A549 (cell line): ENCODE measurements at regions not wholly inside any gene's neighbourhood (a gene's known extent, or its start where the extent isn't known, plus 50 kb on each side); places are given as distances from the start of the nearest gene placed in this dataset.

Source experiments
- CHD4 ChIP-seq: fragments of 200-600 bp; sonication (generic); IDR thresholded peaks from 2 replicates; pipeline ENCODE4 v1.6.1; 2016; ENCODE audit warnings: antibody characterized with exemption, mild to moderate bottlenecking, borderline replicate concordance
- EP300 ChIP-seq, 2 experiments: fragments of >200 bp; sonication (Bioruptor Twin); formaldehyde crosslinking; IDR thresholded peaks; 2 replicates in 1 of 2; 3 replicates in 1 of 2; pipeline ENCODE4 v1.6.1; 2016 to 2017
- POLR2A ChIP-seq: IDR thresholded peaks from 2 replicates; pipeline ENCODE4 v1.6.1; 2012; ENCODE audit warnings: mild to moderate bottlenecking, low read length
- SMC3 ChIP-seq: fragments of >200 bp; sonication (Bioruptor Twin); formaldehyde crosslinking; IDR thresholded peaks from 3 replicates; pipeline ENCODE4 v1.6.1; 2018; ENCODE audit warnings: inconsistent platforms
- TF ChIP-seq, protein P1 (sequence below): fragments of >200 bp; sonication (Bioruptor Twin); formaldehyde crosslinking; IDR thresholded peaks from 3 replicates; pipeline ENCODE4 v1.5.1; 2016
- TF ChIP-seq, protein P2 (sequence below): fragments of 450-650 bp; IDR thresholded peaks from 2 replicates; pipeline ENCODE4 v1.6.1; 2014; ENCODE audit warnings: antibody characterized with exemption

DNA sequence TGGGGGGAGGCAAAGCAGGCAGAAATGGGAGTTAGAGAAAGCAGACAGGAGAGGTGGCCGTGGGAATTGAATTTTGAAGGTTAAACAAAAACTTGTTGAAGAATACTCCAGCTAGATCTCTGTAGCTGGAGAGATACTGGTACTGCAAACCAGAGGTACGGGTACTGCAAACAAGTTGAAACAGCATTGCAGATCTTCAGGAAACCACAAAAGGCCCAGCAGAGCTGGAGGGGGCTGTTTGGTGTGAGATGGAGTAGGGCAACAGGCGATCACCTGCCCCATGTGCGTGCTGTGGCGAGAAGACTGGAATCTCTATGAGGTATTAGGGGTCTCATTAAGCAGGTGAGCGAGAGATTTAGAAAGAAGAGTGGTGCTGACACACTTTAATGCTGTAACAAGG is 77.7 kb upstream of the RGS4 start:
- TF ChIP-seq, protein P1, sequence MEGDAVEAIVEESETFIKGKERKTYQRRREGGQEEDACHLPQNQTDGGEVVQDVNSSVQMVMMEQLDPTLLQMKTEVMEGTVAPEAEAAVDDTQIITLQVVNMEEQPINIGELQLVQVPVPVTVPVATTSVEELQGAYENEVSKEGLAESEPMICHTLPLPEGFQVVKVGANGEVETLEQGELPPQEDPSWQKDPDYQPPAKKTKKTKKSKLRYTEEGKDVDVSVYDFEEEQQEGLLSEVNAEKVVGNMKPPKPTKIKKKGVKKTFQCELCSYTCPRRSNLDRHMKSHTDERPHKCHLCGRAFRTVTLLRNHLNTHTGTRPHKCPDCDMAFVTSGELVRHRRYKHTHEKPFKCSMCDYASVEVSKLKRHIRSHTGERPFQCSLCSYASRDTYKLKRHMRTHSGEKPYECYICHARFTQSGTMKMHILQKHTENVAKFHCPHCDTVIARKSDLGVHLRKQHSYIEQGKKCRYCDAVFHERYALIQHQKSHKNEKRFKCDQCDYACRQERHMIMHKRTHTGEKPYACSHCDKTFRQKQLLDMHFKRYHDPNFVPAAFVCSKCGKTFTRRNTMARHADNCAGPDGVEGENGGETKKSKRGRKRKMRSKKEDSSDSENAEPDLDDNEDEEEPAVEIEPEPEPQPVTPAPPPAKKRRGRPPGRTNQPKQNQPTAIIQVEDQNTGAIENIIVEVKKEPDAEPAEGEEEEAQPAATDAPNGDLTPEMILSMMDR, result no peak
- TF ChIP-seq POLR2A, result no peak
- TF ChIP-seq CHD4, result no peak
- no peak for TF ChIP-seq EP300 (IDR thresholded peaks at IDR 0.05)
- no peak for TF ChIP-seq SMC3
- TF ChIP-seq, protein P2, sequence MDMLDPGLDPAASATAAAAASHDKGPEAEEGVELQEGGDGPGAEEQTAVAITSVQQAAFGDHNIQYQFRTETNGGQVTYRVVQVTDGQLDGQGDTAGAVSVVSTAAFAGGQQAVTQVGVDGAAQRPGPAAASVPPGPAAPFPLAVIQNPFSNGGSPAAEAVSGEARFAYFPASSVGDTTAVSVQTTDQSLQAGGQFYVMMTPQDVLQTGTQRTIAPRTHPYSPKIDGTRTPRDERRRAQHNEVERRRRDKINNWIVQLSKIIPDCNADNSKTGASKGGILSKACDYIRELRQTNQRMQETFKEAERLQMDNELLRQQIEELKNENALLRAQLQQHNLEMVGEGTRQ, result no peak
